GM19035 (cell line): ENCODE measurements at regions not wholly inside any gene's neighbourhood (a gene's known extent, or its start where the extent isn't known, plus 50 kb on each side); places are given as distances from the start of the nearest gene placed in this dataset.
"Not testable (repeated sequence)": the region's sequence is repeated elsewhere in the genome, so short reads cannot be mapped to it uniquely, and the experiment has no call there.

Experiments
- ATAC-seq: cut with Tn5 transposase; IDR thresholded peaks from one replicate; pipeline ENCODE4 v1.9.1; 2021; ENCODE audit not compliant: unreplicated experiment

GRCh38 chr17:73838815-73839214, 194.6 kb upstream of the SDK2 start:
- ATAC-seq, result no peak

- no peak for ATAC-seq
Observed at GRCh38 chr17:73840829-73841228, 196.6 kb upstream of the SDK2 start.

- no peak for ATAC-seq
Observed at GRCh38 chr17:73841431-73842060, 197.3 kb upstream of the SDK2 start.

- ATAC-seq, result no peak
Observed at GRCh38 chr17:73847952-73848351, 203.7 kb upstream of the SDK2 start.

- no peak for ATAC-seq
Observed at GRCh38 chr17:73850426-73850825, 206.2 kb upstream of the SDK2 start.

GRCh38 chr17:73851091-73851490, 206.8 kb upstream of the SDK2 start:
- ATAC-seq, result no peak

- ATAC-seq, result no peak
Observed at GRCh38 chr17:73851921-73852320, 207.7 kb upstream of the SDK2 start.

- no peak for ATAC-seq
Observed at GRCh38 chr17:73855720-73856333, 211.6 kb upstream of the SDK2 start.

GRCh38 chr17:73856556-73856955, 212.3 kb upstream of the SDK2 start:
- no peak for ATAC-seq

GRCh38 chr17:73859439-73860008, 215.3 kb upstream of the SDK2 start:
- ATAC-seq, result not testable (repeated sequence)

GRCh38 chr17:73861543-73861942, 217.3 kb upstream of the SDK2 start:
- no peak for ATAC-seq

GRCh38 chr17:73863761-73864535, 219.7 kb upstream of the SDK2 start:
- ATAC-seq, result no peak

GRCh38 chr17:73865831-73866230, 221.6 kb upstream of the SDK2 start:
- no peak for ATAC-seq

GRCh38 chr17:73867056-73867455, 222.8 kb upstream of the SDK2 start:
- ATAC-seq, result no peak

GRCh38 chr17:73870068-73870467, 225.8 kb upstream of the SDK2 start:
- no peak for ATAC-seq

- no peak for ATAC-seq
Observed at GRCh38 chr17:73870473-73870872, 226.2 kb upstream of the SDK2 start.

GRCh38 chr17:73872816-73873215, 228.6 kb upstream of the SDK2 start:
- ATAC-seq, result no peak

- no peak for ATAC-seq
Observed at GRCh38 chr17:73874008-73874720, 229.9 kb upstream of the SDK2 start.

- no peak for ATAC-seq
Observed at GRCh38 chr17:73875346-73875745, 231.1 kb upstream of the SDK2 start.

- no peak for ATAC-seq
Observed at GRCh38 chr17:73877962-73878361, 233.7 kb upstream of the SDK2 start.

- ATAC-seq, result no peak
Observed at GRCh38 chr17:73878923-73879322, 234.7 kb upstream of the SDK2 start.
